Osteoblast (primary cell): ENCODE measurements at regions not wholly inside any gene's neighbourhood (a gene's known extent, or its start where the extent isn't known, plus 50 kb on each side); places are given as distances from the start of the nearest gene placed in this dataset.

Source experiments
- DNase-seq: peaks from one replicate; pipeline ENCODE4 v3.0.0; 2011; ENCODE audit warnings: low spot score, mixed read lengths; ENCODE audit not compliant: insufficient read length; ENCODE audit errors: missing footprints
- H2AFZ ChIP-seq: 2 replicates; pipeline ENCODE4 v1.6.0; 2011; ENCODE audit warnings: mild to moderate bottlenecking, low read length
- H3K27ac ChIP-seq: 2 replicates; pipeline ENCODE4 v1.5.1; 2011; ENCODE audit warnings: mild to moderate bottlenecking, low read depth, low read length, moderate library complexity
- H3K27me3 ChIP-seq: 2 replicates; pipeline ENCODE4 v1.6.0; 2012; ENCODE audit warnings: mild to moderate bottlenecking, control low read depth, inconsistent platforms, low read length, moderate library complexity; ENCODE audit not compliant: insufficient read depth
- H3K36me3 ChIP-seq: 2 replicates; pipeline ENCODE4 v1.5.1; 2011; ENCODE audit warnings: mild to moderate bottlenecking, low read length, control low read depth, moderate library complexity; ENCODE audit not compliant: insufficient read depth
- H3K4me1 ChIP-seq: 2 replicates; pipeline ENCODE4 v1.5.1; 2011; ENCODE audit warnings: mild to moderate bottlenecking, low read length, control low read depth, moderate library complexity; ENCODE audit not compliant: insufficient read depth
- H3K4me2 ChIP-seq: 2 replicates; pipeline ENCODE4 v1.6.0; 2011; ENCODE audit warnings: mild to moderate bottlenecking, low read length; ENCODE audit not compliant: insufficient read depth
- H3K4me3 ChIP-seq: fragments of 200-600 bp; sonication (generic); 3 replicates; pipeline ENCODE4 v1.5.1; 2012; ENCODE audit warnings: mild to moderate bottlenecking, low read length, inconsistent platforms; ENCODE audit not compliant: insufficient read depth
- H3K79me2 ChIP-seq: 2 replicates; pipeline ENCODE4 v1.6.0; 2012; ENCODE audit warnings: mild to moderate bottlenecking, low read length, control low read depth, inconsistent platforms; ENCODE audit not compliant: insufficient read depth
- H3K9me3 ChIP-seq: 2 replicates; pipeline ENCODE4 v1.5.1; 2011; ENCODE audit warnings: low read depth, low read length, control low read depth
- H4K20me1 ChIP-seq: 2 replicates; pipeline ENCODE4 v1.6.0; 2012; ENCODE audit warnings: mild to moderate bottlenecking, low read length, control low read depth; ENCODE audit not compliant: insufficient read depth
- TF ChIP-seq, protein P1 (sequence below): IDR thresholded peaks from 2 replicates; pipeline ENCODE4 v1.5.1; 2011; ENCODE audit warnings: mild to moderate bottlenecking, low read depth, low read length, moderate library complexity; ENCODE audit errors: extremely low read depth

DNA sequence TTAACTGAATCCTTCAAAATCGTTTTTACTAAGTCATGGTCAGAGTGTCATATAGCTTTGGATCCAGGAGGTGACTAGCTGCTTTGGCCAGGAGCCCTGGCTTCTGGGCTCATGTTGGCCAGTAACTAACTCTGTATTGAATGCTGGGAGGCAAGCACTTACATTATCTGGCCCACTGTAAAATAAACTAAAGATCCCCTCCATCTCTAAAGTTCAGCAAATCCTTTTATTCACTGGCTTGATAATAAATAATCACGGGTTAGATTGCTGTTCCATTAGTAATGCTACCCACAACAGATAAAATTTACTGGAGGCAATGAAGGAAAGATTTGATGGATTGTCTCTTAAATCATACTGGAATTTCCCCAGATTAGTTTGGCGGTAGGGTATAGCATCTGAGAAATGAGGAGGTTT is 382.2 kb upstream of the TLE4 start:
- Histone ChIP-seq H3K4me2 (peak overlapping the region; percentile 9), H3K36me3 (no peaks in the 10 kb centered on the region), H4K20me1 (no peaks in the 10 kb centered on the region), H3K27me3 (no peaks in the 10 kb centered on the region), H3K9me3 (no peaks in the 10 kb centered on the region), H3K27ac (peak overlapping the region; percentile 52), H2AFZ (no peak overlapping the region), H3K79me2 (no peaks in the 10 kb centered on the region), H3K4me3 (no peak overlapping the region), H3K4me1 (peaks cover 17% of the 10 kb centered on the region)
- TF ChIP-seq, protein P1, sequence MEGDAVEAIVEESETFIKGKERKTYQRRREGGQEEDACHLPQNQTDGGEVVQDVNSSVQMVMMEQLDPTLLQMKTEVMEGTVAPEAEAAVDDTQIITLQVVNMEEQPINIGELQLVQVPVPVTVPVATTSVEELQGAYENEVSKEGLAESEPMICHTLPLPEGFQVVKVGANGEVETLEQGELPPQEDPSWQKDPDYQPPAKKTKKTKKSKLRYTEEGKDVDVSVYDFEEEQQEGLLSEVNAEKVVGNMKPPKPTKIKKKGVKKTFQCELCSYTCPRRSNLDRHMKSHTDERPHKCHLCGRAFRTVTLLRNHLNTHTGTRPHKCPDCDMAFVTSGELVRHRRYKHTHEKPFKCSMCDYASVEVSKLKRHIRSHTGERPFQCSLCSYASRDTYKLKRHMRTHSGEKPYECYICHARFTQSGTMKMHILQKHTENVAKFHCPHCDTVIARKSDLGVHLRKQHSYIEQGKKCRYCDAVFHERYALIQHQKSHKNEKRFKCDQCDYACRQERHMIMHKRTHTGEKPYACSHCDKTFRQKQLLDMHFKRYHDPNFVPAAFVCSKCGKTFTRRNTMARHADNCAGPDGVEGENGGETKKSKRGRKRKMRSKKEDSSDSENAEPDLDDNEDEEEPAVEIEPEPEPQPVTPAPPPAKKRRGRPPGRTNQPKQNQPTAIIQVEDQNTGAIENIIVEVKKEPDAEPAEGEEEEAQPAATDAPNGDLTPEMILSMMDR = no peak
- peak; percentile 67 for DNase-seq

- peak; percentile 73 for DNase-seq
- Histone ChIP-seq H3K27ac (no peak overlapping the region), H2AFZ (no peak overlapping the region), H3K27me3 (no peaks in the 10 kb centered on the region), H3K4me2 (no peak overlapping the region), H3K4me3 (no peak overlapping the region), H4K20me1 (no peaks in the 10 kb centered on the region), H3K4me1 (peaks cover 26% of the 10 kb centered on the region), H3K79me2 (no peaks in the 10 kb centered on the region), H3K9me3 (no peaks in the 10 kb centered on the region), H3K36me3 (no peaks in the 10 kb centered on the region)
- TF ChIP-seq, protein P1 = no peak
Observed at GRCh38 chr9:79193001-79193400, 378.8 kb upstream of the TLE4 start.

DNA sequence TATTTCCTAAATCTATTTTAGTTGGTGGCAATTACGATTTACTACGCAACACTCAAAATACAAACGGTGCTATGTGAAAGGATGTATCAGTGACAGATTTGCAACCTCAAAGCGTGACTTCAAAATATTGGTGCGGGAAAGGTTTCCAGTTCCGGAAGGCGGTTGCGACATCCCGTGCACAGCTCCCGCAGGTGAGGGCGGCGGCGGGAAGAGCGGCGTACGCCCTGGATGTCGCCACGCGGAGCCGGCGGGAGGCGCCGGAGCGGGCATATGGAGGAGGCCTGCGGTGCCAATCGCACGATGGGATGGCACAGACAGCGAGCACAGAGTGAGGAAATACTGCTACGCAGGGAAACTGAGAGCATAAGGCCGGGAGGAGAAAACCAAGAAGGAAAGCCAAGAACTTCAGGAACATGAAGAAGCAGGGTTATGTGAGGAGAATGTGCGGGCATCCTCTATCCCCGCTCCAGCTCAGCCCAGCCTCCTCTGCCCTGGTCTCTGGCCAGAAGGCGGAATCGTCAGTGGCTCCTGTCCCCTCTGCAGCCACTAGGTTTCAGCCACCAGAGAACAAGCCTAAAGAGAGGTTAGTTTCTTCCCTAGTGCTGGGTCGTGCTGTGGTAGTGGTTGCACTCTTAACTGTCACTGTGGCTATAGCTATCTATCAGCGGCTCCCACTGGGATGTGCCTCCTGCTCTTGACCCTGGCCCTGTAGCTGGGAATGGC is 378.1 kb upstream of the TLE4 start:
- no peaks in the 10 kb centered on the region for H3K27me3 ChIP-seq
- no peak overlapping the region for H3K4me2 ChIP-seq
- no peaks in the 10 kb centered on the region for H3K79me2 ChIP-seq
- no peak overlapping the region for H3K27ac ChIP-seq
- TF ChIP-seq, protein P1 = no peak
- DNase-seq = no peak
- H3K4me3 ChIP-seq = no peak overlapping the region
- H4K20me1 ChIP-seq = no peaks in the 10 kb centered on the region
- H2AFZ ChIP-seq = no peak overlapping the region
- H3K4me1 ChIP-seq = peaks cover 26% of the 10 kb centered on the region
- no peaks in the 10 kb centered on the region for H3K9me3 ChIP-seq
- no peaks in the 10 kb centered on the region for H3K36me3 ChIP-seq

DNA sequence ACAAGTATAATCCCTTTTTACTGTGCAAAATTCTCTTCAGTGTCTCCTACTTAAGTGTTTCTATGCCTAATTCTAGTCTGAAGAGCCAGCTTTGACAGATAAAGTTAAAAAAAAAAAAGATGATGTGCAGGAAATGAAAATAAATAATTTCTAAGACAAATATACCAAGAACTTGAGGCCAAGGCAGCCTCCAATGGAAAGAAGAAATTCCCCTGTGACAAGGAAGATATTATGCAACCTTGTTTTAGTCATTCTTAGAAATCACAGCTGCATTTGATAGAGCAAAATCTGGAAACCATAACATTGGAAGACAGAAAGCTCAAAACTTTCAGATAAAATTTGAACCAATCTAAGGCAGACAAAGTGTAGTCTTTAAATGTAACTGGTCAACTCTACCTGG is 375.9 kb upstream of the TLE4 start:
- H2AFZ ChIP-seq = no peak overlapping the region
- H3K27ac ChIP-seq = no peak overlapping the region

More for the DNA sequence above, 375.9 kb upstream of the TLE4 start:
- no peaks in the 10 kb centered on the region for H3K79me2 ChIP-seq
- H4K20me1 ChIP-seq = no peaks in the 10 kb centered on the region
- H3K4me3 ChIP-seq = no peak overlapping the region
- no peak overlapping the region for H3K4me2 ChIP-seq
- H3K9me3 ChIP-seq = no peaks in the 10 kb centered on the region
- H3K4me1 ChIP-seq = peaks cover 14% of the 10 kb centered on the region
- H3K36me3 ChIP-seq = no peaks in the 10 kb centered on the region
- peak; percentile 82 for DNase-seq
- peaks cover 9% of the 10 kb centered on the region for H3K27me3 ChIP-seq
- TF ChIP-seq, protein P1 = no peak
